ENCODE measurements at regions not wholly inside any gene's neighbourhood (a gene's known extent, or its start where the extent isn't known, plus 50 kb on each side); places are given as distances from the start of the nearest gene placed in this dataset.
A peak's percentile ranks its signal among the peaks of the same experiment; 100 is the strongest.

DNA sequence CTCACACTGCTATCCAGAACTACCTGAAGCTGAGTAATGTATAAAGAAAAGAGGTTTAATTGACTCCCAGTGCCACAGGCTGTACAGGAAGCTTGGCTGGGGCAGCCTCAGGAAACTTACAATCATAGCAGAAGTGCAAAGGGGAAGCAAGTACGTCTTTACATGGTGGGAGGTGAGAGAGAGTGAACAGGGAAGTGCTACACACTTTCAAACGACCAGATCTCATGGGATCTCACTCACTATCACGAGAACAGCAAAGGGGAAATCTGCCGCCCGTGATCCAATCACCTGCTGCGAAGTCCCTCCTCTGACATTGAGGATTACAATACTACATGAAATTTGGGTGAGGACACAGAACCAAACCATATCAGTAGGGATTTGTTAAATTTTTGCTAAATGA is 150.4 kb upstream of the NXPH2 start:
- POLR2A ChIA-PET = no interaction called here
- Mint-ChIP-seq H3K4me1 (ENCODE audit: insufficient read depth, unreplicated experiment) (no peaks in the 10 kb centered on the region), H3K27ac (ENCODE audit: low read depth, unreplicated experiment) (no peak overlapping the region), H3K27me3 (ENCODE audit: insufficient read depth, unreplicated experiment) (peaks cover 89% of the 10 kb centered on the region), H3K4me3 (ENCODE audit: unreplicated experiment) (no peak overlapping the region), H3K36me3 (ENCODE audit: insufficient read depth, unreplicated experiment) (no peaks in the 10 kb centered on the region), H3K9me3 (ENCODE audit: unreplicated experiment) (no peaks in the 10 kb centered on the region)
- BruUV-seq (replicated peaks) = no TSS peak
- DNase-seq (ENCODE audit: unreplicated experiment) = no peak
- CTCF ChIA-PET = interaction anchor here (0.6 kb wide), 1 partner anchor 86 kb away, joined by 4 read pairs; no protein-coding TSS in a partner anchor
- TF ChIP-seq, protein P1, sequence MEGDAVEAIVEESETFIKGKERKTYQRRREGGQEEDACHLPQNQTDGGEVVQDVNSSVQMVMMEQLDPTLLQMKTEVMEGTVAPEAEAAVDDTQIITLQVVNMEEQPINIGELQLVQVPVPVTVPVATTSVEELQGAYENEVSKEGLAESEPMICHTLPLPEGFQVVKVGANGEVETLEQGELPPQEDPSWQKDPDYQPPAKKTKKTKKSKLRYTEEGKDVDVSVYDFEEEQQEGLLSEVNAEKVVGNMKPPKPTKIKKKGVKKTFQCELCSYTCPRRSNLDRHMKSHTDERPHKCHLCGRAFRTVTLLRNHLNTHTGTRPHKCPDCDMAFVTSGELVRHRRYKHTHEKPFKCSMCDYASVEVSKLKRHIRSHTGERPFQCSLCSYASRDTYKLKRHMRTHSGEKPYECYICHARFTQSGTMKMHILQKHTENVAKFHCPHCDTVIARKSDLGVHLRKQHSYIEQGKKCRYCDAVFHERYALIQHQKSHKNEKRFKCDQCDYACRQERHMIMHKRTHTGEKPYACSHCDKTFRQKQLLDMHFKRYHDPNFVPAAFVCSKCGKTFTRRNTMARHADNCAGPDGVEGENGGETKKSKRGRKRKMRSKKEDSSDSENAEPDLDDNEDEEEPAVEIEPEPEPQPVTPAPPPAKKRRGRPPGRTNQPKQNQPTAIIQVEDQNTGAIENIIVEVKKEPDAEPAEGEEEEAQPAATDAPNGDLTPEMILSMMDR (IDR thresholded peaks at IDR 0.05; ENCODE audit: unreplicated experiment) = no peak
- intact Hi-C loops (cut with micrococcal nuclease) = no loop called here

DNA sequence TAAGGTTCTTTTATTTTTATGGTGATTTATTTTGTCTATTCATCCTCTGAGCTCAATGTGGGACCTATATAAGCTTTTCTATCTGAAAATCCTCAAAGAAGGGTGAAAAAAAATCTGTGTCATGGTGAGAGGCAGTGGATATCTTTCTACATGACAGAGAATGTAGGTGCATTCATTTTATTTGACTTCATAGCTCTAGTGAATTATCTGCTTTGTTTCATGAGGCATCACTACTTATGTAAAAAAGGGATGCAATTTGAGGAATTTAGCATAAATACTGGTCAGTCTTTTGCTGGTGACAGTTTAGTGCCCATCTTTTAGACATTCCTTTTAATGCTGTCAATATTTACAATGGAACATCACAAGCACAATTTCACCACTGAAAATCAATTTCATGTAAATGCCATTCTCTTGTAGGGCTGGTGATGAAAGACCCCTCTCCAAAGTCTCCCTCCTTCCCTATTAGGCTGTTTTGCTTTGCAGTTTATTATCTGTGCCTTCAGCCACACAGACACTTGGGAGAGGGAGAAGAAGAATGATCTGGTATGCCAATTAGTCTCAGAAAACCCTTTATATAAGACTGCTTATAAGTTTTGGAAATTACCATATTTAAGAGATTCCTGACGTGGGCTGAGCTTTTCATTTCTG is 148.3 kb upstream of the NXPH2 start:
- Mint-ChIP-seq H3K36me3 (ENCODE audit: insufficient read depth, unreplicated experiment) (no peaks in the 10 kb centered on the region), H3K27ac (ENCODE audit: low read depth, unreplicated experiment) (no peak overlapping the region), H3K4me1 (ENCODE audit: insufficient read depth, unreplicated experiment) (no peaks in the 10 kb centered on the region), H3K27me3 (ENCODE audit: insufficient read depth, unreplicated experiment) (peaks cover 86% of the 10 kb centered on the region), H3K4me3 (ENCODE audit: unreplicated experiment) (no peak overlapping the region), H3K9me3 (ENCODE audit: unreplicated experiment) (no peaks in the 10 kb centered on the region)
- intact Hi-C loops (cut with micrococcal nuclease) = no loop called here
- BruUV-seq (replicated peaks) = no TSS peak
- CTCF ChIA-PET = interaction anchor here (0.6 to 1.2 kb wide), 3 partner anchors 8 to 1926 kb away, joined by 3 read pairs; no protein-coding TSS in a partner anchor
- POLR2A ChIA-PET = no interaction called here
- TF ChIP-seq, protein P1 (IDR thresholded peaks at IDR 0.05; ENCODE audit: unreplicated experiment) = no peak
- DNase-seq (ENCODE audit: unreplicated experiment) = no peak

DNA sequence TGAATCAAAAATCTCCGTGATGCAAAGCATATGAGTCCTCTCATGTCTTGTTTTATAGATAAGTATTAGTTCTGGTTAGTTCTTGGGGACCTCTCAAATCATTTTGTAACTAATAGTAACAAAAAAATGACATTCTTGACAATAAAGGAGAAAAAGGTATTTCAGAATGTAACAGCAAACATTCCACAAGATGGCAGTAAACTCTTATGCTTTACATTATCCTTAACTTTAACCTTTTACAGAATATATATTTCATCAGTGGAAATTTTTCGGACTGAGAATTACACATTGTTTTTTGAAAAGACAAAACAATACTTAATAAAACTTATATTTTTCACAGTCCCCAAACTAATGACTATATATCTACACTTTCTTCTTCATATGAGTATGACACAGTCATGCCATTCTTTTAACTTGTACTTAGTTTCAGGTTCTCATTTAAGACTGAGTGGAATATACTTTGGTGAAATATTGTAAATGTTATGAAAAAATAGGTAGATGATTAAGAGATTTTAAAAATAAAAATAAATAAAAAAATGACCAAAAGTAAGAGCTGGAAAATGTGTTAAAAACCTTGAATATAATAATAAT is 142.9 kb upstream of the NXPH2 start:
- DNase-seq (ENCODE audit: unreplicated experiment) = peak; percentile 27
- TF ChIP-seq, protein P1 (IDR thresholded peaks at IDR 0.05; ENCODE audit: unreplicated experiment) = peak; percentile 53
- Mint-ChIP-seq H3K9me3 (ENCODE audit: unreplicated experiment) (no peaks in the 10 kb centered on the region), H3K27ac (ENCODE audit: low read depth, unreplicated experiment) (no peak overlapping the region), H3K4me3 (ENCODE audit: unreplicated experiment) (no peak overlapping the region), H3K27me3 (ENCODE audit: insufficient read depth, unreplicated experiment) (peaks cover 52% of the 10 kb centered on the region), H3K36me3 (ENCODE audit: insufficient read depth, unreplicated experiment) (no peaks in the 10 kb centered on the region), H3K4me1 (ENCODE audit: insufficient read depth, unreplicated experiment) (no peaks in the 10 kb centered on the region)
- BruUV-seq (replicated peaks) = no TSS peak
- ChIA-PET CTCF (interaction anchor here (0.6 to 1.7 kb wide), 6 partner anchors 28 to 1068 kb away, joined by 3 to 7 read pairs (median 4); no protein-coding TSS in a partner anchor), POLR2A (no interaction called here)
- intact Hi-C loops (cut with micrococcal nuclease) = loop anchor here (1.0 to 5.0 kb wide), 2 partner anchors 109 to 1939 kb away; no protein-coding TSS in a partner anchor

GRCh38 chr2:138919120-138919747 is 139.0 kb upstream of the NXPH2 start:
- Mint-ChIP-seq H3K9me3 (ENCODE audit: unreplicated experiment) (no peaks in the 10 kb centered on the region), H3K4me1 (ENCODE audit: insufficient read depth, unreplicated experiment) (no peaks in the 10 kb centered on the region), H3K27me3 (ENCODE audit: insufficient read depth, unreplicated experiment) (peaks cover 37% of the 10 kb centered on the region), H3K36me3 (ENCODE audit: insufficient read depth, unreplicated experiment) (no peaks in the 10 kb centered on the region), H3K4me3 (ENCODE audit: unreplicated experiment) (no peak overlapping the region), H3K27ac (ENCODE audit: low read depth, unreplicated experiment) (no peak overlapping the region)
- BruUV-seq (replicated peaks) = no TSS peak
- ChIA-PET POLR2A (no interaction called here), CTCF (no interaction called here)
- DNase-seq (ENCODE audit: unreplicated experiment) = no peak
- intact Hi-C loops (cut with micrococcal nuclease) = no loop called here
- TF ChIP-seq, protein P1 (IDR thresholded peaks at IDR 0.05; ENCODE audit: unreplicated experiment) = no peak

All from MCF 10A (cell line).